H9 (cell line): ENCODE measurements at regions not wholly inside any gene's neighbourhood (a gene's known extent, or its start where the extent isn't known, plus 50 kb on each side); places are given as distances from the start of the nearest gene placed in this dataset.
A peak's percentile ranks its signal among the peaks of the same experiment; 100 is the strongest.

ENCODE experiments used
- DNase-seq: peaks from one replicate; pipeline ENCODE4 v3.0.0-alpha.2; 2017
- H2AFZ ChIP-seq: one replicate; pipeline ENCODE4 v1.6.1; 2013; ENCODE audit warnings: mild to moderate bottlenecking, low read length, control low read depth, moderate library complexity
- H2AK5ac ChIP-seq: 2 replicates; pipeline ENCODE4 v1.6.1; 2013; ENCODE audit warnings: low read length, control low read depth, mixed read lengths; ENCODE audit not compliant: insufficient read length
- H2BK120ac ChIP-seq: one replicate; pipeline ENCODE4 v1.6.1; 2013; ENCODE audit warnings: low read depth, mild to moderate bottlenecking, low read length, control low read depth, inconsistent platforms; ENCODE audit not compliant: poor library complexity, severe bottlenecking
- H2BK12ac ChIP-seq: 2 replicates; pipeline ENCODE4 v1.6.1; 2013; ENCODE audit warnings: low read length, control low read depth, mixed read lengths, low read depth; ENCODE audit not compliant: insufficient read length
- H2BK15ac ChIP-seq: 2 replicates; pipeline ENCODE4 v1.6.1; 2013; ENCODE audit warnings: low read depth, low read length, control low read depth
- H2BK20ac ChIP-seq: one replicate; pipeline ENCODE4 v1.6.1; 2013; ENCODE audit warnings: low read depth, mild to moderate bottlenecking, low read length, control low read depth, inconsistent platforms; ENCODE audit not compliant: poor library complexity, severe bottlenecking
- H2BK5ac ChIP-seq: 2 replicates; pipeline ENCODE4 v1.6.1; 2013; ENCODE audit warnings: low read length, control low read depth, mixed read lengths; ENCODE audit not compliant: insufficient read length
- H3K14ac ChIP-seq: 2 replicates; pipeline ENCODE4 v1.6.1; 2013; ENCODE audit warnings: low read length, control low read depth; ENCODE audit not compliant: insufficient read depth
- H3K18ac ChIP-seq: 2 replicates; pipeline ENCODE4 v1.6.1; 2013; ENCODE audit warnings: low read depth, mild to moderate bottlenecking, mixed read lengths, low read length, control low read depth; ENCODE audit not compliant: insufficient read length
- H3K23ac ChIP-seq: 2 replicates; pipeline ENCODE4 v1.6.1; 2013; ENCODE audit warnings: low read length, control low read depth, mixed read lengths, low read depth; ENCODE audit not compliant: insufficient read length
- H3K23me2 ChIP-seq: 2 replicates; pipeline ENCODE4 v1.6.1; 2013; ENCODE audit warnings: low read depth, mild to moderate bottlenecking, mixed read lengths, low read length, control low read depth; ENCODE audit not compliant: insufficient read length, poor library complexity, severe bottlenecking
- H3K27ac ChIP-seq: 2 replicates; pipeline ENCODE4 v1.5.1; 2013; ENCODE audit warnings: low read length, control low read depth, mixed read lengths, low read depth; ENCODE audit not compliant: insufficient read length
- H3K27me3 ChIP-seq: 2 replicates; pipeline ENCODE4 v1.6.1; 2013; ENCODE audit warnings: low read length, control low read depth, inconsistent platforms; ENCODE audit not compliant: insufficient read depth
- H3K4ac ChIP-seq: 2 replicates; pipeline ENCODE4 v1.6.1; 2013; ENCODE audit warnings: low read depth, mild to moderate bottlenecking, control low read depth, inconsistent platforms, low read length, moderate library complexity
- H3K4me1 ChIP-seq: 2 replicates; pipeline ENCODE4 v1.6.1; 2013; ENCODE audit warnings: low read length, control low read depth, inconsistent platforms; ENCODE audit not compliant: insufficient read depth
- H3K4me2 ChIP-seq: 2 replicates; pipeline ENCODE4 v1.6.1; 2013; ENCODE audit warnings: low read length, control low read depth, mixed read lengths; ENCODE audit not compliant: insufficient read length, insufficient read depth
- H3K56ac ChIP-seq: 2 replicates; pipeline ENCODE4 v1.6.1; 2013; ENCODE audit warnings: low read depth, mild to moderate bottlenecking, mixed read lengths, low read length, control low read depth; ENCODE audit not compliant: insufficient read length
- H3K79me1 ChIP-seq: 2 replicates; pipeline ENCODE4 v1.6.1; 2013; ENCODE audit warnings: low read depth, mild to moderate bottlenecking, moderate library complexity, low read length, control low read depth, inconsistent platforms; ENCODE audit not compliant: insufficient read depth, poor library complexity, severe bottlenecking
- H3K79me2 ChIP-seq: 2 replicates; pipeline ENCODE4 v1.6.1; 2013; ENCODE audit warnings: low read length, control low read depth, inconsistent platforms; ENCODE audit not compliant: insufficient read depth
- H3K9ac ChIP-seq: 2 replicates; pipeline ENCODE4 v1.6.1; 2013; ENCODE audit warnings: low read length, control low read depth, mixed read lengths; ENCODE audit not compliant: insufficient read length; ENCODE audit errors: extremely low read depth
- H3K9me3 ChIP-seq: one replicate; pipeline ENCODE4 v1.6.1; 2013; ENCODE audit warnings: low read depth, low read length, inconsistent platforms; ENCODE audit not compliant: control insufficient read depth
- H3T11ph ChIP-seq: one replicate; pipeline ENCODE4 v1.6.1; 2013; ENCODE audit warnings: mild to moderate bottlenecking, low read length, control low read depth, inconsistent platforms
- H4K20me1 ChIP-seq: one replicate; pipeline ENCODE4 v1.6.1; 2013; ENCODE audit not compliant: control insufficient read depth, insufficient read length, insufficient read depth
- H4K5ac ChIP-seq: 2 replicates; pipeline ENCODE4 v1.6.1; 2013; ENCODE audit warnings: low read depth, mild to moderate bottlenecking, mixed read lengths, low read length, control low read depth; ENCODE audit not compliant: insufficient read length
- H4K8ac ChIP-seq: replicated peaks from 2 replicates; pipeline ENCODE4 v1.6.1; 2013; ENCODE audit warnings: low read length, control low read depth, mixed read lengths, low read depth; ENCODE audit not compliant: insufficient read length
- H4K91ac ChIP-seq: 2 replicates; pipeline ENCODE4 v1.6.1; 2013; ENCODE audit warnings: low read depth, mild to moderate bottlenecking, moderate library complexity, mixed read lengths, low read length, control low read depth; ENCODE audit not compliant: insufficient read length
- H3K27ac Mint-ChIP-seq, 3 experiments: 2 replicates in 2 of 3; 3 replicates in 1 of 3; pipeline ENCODE4 v1.8.0; 2020 to 2021; ENCODE audit warnings: mixed read lengths in 3 of 3, mild to moderate bottlenecking in 1 of 3, moderate library complexity in 1 of 3
- H3K27me3 Mint-ChIP-seq: 2 replicates; pipeline ENCODE4 v1.8.0; 2021; ENCODE audit warnings: low read depth, mild to moderate bottlenecking, moderate library complexity, mixed read lengths
- H3K36me3 Mint-ChIP-seq, 3 experiments: 2 replicates in 2 of 3; 3 replicates in 1 of 3; pipeline ENCODE4 v1.8.0; 2020 to 2021; ENCODE audit warnings: low read depth in 3 of 3, mixed read lengths in 3 of 3; ENCODE audit not compliant: insufficient read depth in 1 of 3
- H3K4me1 Mint-ChIP-seq, 2 experiments: 2 replicates each; pipeline ENCODE4 v1.8.0; 2020; ENCODE audit warnings: mixed read lengths in 2 of 2
- H3K4me3 Mint-ChIP-seq, 2 experiments: 2 replicates in 1 of 2; 3 replicates in 1 of 2; pipeline ENCODE4 v1.8.0; 2020 to 2021; ENCODE audit warnings: mild to moderate bottlenecking in 2 of 2, mixed read lengths in 2 of 2, moderate library complexity in 1 of 2
- H3K9me3 Mint-ChIP-seq, 2 experiments: 2 replicates in 1 of 2; 3 replicates in 1 of 2; pipeline ENCODE4 v1.8.0; 2020; ENCODE audit warnings: mild to moderate bottlenecking in 2 of 2, mixed read lengths in 2 of 2, moderate library complexity in 1 of 2
- whole genome bisulfite sequencing: extraction: QIAGEN DNeasy Blood & Tissue Kit; methylation state at CpG from one replicate; pipeline ENCODE4 v1.1.7; 2013; ENCODE audit warnings: missing lambda C conversion rate, low lambda C conversion rate, mixed read lengths; ENCODE audit not compliant: insufficient read length; ENCODE audit errors: extremely low coverage; 5-methylcytosine and 5-hydroxymethylcytosine counted together
- TF ChIP-seq, protein P1 (sequence below): fragments of 200-600 bp; sonication (generic); conservative IDR thresholded peaks from 3 replicates; pipeline ENCODE4 v1.8.0; 2021; ENCODE audit warnings: antibody characterized with exemption, mild to moderate bottlenecking

- H4K8ac ChIP-seq: no peak overlapping the region
- Mint-ChIP-seq H3K27ac (peak overlapping the region in 1 of 3 experiments; percentile 28; a peak in 1 of 7 replicates), H3K4me3 (no peak overlapping the region), H3K36me3 (no peaks in the 10 kb centered on the region; a peak in 1 of 7 replicates), H3K27me3 (peaks cover 1% of the 10 kb centered on the region; the same call in 1 of the 2 replicates), H3K4me1 (no peaks in the 10 kb centered on the region), H3K9me3 (peaks cover 0 to 9% of the 10 kb centered on the region in 2 experiments; a peak in 2 of 5 replicates)
- H4K91ac ChIP-seq: no peak overlapping the region
- no peak overlapping the region for H3T11ph ChIP-seq
- H3K18ac ChIP-seq: no peak overlapping the region
- no peaks in the 10 kb centered on the region for H3K4me1 ChIP-seq
- TF ChIP-seq, protein P1, sequence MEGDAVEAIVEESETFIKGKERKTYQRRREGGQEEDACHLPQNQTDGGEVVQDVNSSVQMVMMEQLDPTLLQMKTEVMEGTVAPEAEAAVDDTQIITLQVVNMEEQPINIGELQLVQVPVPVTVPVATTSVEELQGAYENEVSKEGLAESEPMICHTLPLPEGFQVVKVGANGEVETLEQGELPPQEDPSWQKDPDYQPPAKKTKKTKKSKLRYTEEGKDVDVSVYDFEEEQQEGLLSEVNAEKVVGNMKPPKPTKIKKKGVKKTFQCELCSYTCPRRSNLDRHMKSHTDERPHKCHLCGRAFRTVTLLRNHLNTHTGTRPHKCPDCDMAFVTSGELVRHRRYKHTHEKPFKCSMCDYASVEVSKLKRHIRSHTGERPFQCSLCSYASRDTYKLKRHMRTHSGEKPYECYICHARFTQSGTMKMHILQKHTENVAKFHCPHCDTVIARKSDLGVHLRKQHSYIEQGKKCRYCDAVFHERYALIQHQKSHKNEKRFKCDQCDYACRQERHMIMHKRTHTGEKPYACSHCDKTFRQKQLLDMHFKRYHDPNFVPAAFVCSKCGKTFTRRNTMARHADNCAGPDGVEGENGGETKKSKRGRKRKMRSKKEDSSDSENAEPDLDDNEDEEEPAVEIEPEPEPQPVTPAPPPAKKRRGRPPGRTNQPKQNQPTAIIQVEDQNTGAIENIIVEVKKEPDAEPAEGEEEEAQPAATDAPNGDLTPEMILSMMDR: no peak
- H3K9ac ChIP-seq: no peak overlapping the region
- no peak overlapping the region for H2AK5ac ChIP-seq
- no peak overlapping the region for H2BK120ac ChIP-seq
- no peak overlapping the region for H2AFZ ChIP-seq
- H3K56ac ChIP-seq: no peak overlapping the region
- H3K9me3 ChIP-seq: no peaks in the 10 kb centered on the region
- no peak for DNase-seq
- WGBS: no CpG with 5 or more reads among the region's 4 CpGs
- H3K23ac ChIP-seq: no peak overlapping the region
- no peak overlapping the region for H3K27ac ChIP-seq
- H2BK20ac ChIP-seq: no peak overlapping the region
- H2BK5ac ChIP-seq: no peak overlapping the region
- no peak overlapping the region; the same call in 1 of the 2 replicates for H3K14ac ChIP-seq
- H3K4me2 ChIP-seq: no peak overlapping the region
- H2BK12ac ChIP-seq: no peak overlapping the region
- no peaks in the 10 kb centered on the region for H3K79me1 ChIP-seq
- no peak overlapping the region for H3K4ac ChIP-seq
- H3K27me3 ChIP-seq: no peaks in the 10 kb centered on the region
- H3K79me2 ChIP-seq: no peaks in the 10 kb centered on the region
- no peak overlapping the region for H4K5ac ChIP-seq
- no peaks in the 10 kb centered on the region for H3K23me2 ChIP-seq
- no peak overlapping the region for H2BK15ac ChIP-seq
- no peaks in the 10 kb centered on the region for H4K20me1 ChIP-seq
Observed at GRCh38 chr21:25406887-25407579, 200.2 kb downstream of the MRPL39 start.
